Sigmoid colon (tissue), 4 donors: ENCODE measurements at regions not wholly inside any gene's neighbourhood (a gene's known extent, or its start where the extent isn't known, plus 50 kb on each side); places are given as distances from the start of the nearest gene placed in this dataset.

Source experiments
- CTCF ChIP-seq, 4 experiments: fragments of 450-650 bp in 3 of 4; fragments of 200-600 bp in 1 of 4; IDR thresholded peaks; one replicate each; pipeline ENCODE4 v1.5.1; 2016 to 2019; ENCODE audit warnings: antibody characterized with exemption in 4 of 4, mild to moderate bottlenecking in 3 of 4, moderate library complexity in 2 of 4
- POLR2AphosphoS5 ChIP-seq, 4 donors: sonication (generic); formaldehyde crosslinking; IDR thresholded peaks; one replicate each; pipeline ENCODE4 v1.6.1; 2017; ENCODE audit warnings: antibody characterized with exemption in 4 of 4

GRCh38 chr18:60019463-60019840 is 119.7 kb downstream of the PMAIP1 start:
- no peak for TF ChIP-seq POLR2AphosphoS5 (IDR thresholded peaks at IDR 0.05)
- no peak for TF ChIP-seq CTCF (IDR thresholded peaks at IDR 0.05)
